GM19395 (cell line): ENCODE measurements at regions not wholly inside any gene's neighbourhood (a gene's known extent, or its start where the extent isn't known, plus 50 kb on each side); places are given as distances from the start of the nearest gene placed in this dataset.
"Not testable (repeated sequence)": the region's sequence is repeated elsewhere in the genome, so short reads cannot be mapped to it uniquely, and the experiment has no call there.

ENCODE experiments used
- ATAC-seq: cut with Tn5 transposase; IDR thresholded peaks from one replicate; pipeline ENCODE4 v1.9.1; 2021; ENCODE audit warnings: mild to moderate bottlenecking, moderate library complexity; ENCODE audit not compliant: unreplicated experiment

DNA sequence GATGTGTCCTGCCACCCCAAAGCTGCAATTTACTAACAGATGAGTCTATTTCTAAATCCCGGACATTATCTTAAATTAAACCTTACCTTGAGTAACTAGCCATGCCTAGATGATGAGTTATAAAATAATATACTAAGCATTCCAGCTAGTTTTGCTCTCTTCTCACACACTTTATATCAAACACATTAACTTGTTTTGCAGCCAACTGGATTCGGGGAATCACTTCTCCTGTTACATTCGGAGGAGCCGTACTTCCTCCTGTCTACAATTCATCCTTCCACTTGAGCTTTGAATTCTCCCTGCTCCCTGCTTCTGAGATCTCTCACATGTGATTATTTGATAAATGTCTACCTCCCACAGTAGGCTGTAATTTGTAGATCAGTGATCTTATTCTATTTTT lies 420.1 kb downstream of the GJA1 start:
- no peak for ATAC-seq

- no peak for ATAC-seq
Observed at GRCh38 chr6:121856296-121856695, 420.9 kb downstream of the GJA1 start.

DNA sequence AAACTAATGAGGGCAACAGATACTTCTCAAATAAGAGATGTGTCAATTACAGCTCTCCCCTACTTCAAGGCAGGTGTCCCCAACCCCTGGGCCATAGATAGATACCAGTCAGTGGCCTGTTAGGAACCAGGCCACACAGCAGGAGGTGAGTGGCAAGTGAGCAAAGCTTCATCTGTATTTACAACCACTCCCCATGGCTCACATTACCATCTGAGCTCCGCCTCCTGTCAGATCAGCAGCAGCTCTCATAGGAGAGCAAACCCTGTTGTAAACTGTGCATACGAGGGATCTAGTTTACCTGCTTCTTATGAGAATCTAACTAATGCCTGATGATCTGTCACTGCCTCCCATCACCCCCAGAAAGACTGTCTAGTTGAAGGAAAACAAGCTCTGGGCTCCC lies 422.1 kb downstream of the GJA1 start:
- ATAC-seq: no peak

DNA sequence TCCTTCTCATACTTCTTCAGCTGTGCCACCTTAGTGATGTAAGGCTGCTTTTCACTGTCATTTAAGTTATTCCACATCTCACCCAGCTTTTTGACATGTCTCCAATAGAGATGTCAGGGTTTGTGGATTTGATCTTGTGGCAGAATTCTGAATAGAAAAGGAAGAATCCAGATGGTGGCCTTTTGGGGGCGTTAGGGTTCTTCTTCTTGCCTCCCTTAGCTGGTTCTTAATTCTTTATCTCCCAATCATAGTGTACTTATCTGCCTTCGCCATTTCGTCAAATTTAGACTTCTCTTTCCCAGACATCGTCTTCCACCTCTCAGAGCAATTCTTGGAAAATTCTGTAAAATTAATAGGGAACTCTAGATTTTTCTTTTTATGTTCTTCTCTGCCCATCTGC lies 422.9 kb downstream of the GJA1 start:
- no peak for ATAC-seq

DNA sequence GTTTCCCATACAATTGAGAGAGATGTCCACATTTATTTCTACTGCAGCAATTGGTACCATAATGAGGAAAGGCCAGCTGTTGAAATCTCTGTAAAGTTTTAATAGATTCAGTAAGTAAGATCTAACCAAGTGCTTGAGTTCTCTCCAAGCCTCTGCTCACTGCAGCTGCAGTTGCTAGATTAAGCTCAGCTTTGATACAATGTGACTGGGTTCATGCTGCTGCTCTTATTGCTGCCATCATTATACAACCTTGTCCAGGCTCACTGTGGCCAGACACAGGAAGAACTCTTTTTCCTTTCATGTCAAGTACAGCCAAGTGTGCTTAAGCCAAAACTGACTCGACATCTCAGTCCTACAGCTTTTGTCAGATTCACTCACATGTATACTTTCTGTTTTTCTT lies 423.5 kb downstream of the GJA1 start:
- ATAC-seq: no peak

- no peak for ATAC-seq
Observed at GRCh38 chr6:121865811-121866210, 430.4 kb downstream of the GJA1 start.

DNA sequence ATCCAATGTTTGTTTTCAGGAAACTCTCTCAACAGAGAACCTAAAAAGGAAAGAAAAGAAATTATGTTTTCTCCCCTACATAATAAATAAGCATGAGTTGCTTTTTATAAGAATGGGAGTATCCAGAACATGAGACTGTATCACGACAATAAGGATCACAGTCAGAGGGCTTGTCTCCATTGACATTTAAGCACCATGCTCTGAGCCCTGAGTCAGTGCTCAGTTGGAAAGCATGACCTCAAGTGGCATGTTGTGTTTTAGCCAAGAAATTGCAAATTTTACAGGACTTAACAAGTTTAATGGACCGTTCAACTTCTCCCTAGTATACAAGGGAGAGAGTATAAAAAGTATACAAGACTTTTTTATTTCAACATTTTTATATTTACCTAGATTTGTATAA lies 431.6 kb downstream of the GJA1 start:
- no peak for ATAC-seq

- ATAC-seq: no peak
Observed at GRCh38 chr6:121868206-121868605, 432.8 kb downstream of the GJA1 start.

DNA sequence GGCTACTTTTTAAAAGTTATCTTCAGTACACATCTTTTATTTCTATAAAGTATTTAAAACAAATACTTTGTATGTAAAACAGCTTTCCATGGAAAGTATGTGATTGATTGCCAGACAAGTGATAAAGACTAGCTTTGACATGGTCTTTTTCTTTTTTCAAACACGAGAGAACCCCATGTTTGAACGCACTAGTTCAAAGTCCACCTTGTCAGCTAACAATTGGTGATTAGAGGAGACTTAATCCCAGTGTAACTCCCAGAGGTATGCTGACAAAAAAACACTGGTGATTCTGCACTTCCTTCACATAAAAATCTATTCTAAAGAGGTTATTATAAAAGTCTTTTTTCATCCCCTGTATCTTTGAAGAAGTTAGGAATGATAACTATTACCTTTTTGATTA lies 438.1 kb downstream of the GJA1 start:
- no peak for ATAC-seq

- ATAC-seq: no peak
Observed at GRCh38 chr6:121876721-121877120, 441.3 kb downstream of the GJA1 start.

- ATAC-seq: no peak
Observed at GRCh38 chr6:121879149-121879548, 443.7 kb downstream of the GJA1 start.

DNA sequence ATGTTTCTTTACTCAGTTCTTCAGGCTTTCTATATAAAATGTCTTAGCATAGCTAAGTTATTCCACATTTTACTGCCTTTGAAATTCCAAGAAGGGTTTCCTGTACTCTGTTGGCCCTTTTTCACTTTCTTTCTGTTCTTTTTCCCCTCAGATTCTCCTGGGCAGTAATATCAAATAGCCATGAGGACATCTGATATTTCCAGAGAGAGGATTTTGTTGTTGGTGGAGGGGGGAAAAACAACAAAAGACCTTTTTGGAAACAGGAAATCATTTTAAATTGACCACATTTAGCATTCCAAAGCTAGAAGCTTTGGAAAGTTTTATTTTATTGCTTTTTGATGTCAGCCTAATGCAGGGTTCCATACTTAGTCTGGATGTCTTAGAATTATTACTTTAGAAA lies 445.4 kb downstream of the GJA1 start:
- ATAC-seq: no peak

- ATAC-seq: no peak
Observed at GRCh38 chr6:121881974-121882667, 446.7 kb downstream of the GJA1 start.

DNA sequence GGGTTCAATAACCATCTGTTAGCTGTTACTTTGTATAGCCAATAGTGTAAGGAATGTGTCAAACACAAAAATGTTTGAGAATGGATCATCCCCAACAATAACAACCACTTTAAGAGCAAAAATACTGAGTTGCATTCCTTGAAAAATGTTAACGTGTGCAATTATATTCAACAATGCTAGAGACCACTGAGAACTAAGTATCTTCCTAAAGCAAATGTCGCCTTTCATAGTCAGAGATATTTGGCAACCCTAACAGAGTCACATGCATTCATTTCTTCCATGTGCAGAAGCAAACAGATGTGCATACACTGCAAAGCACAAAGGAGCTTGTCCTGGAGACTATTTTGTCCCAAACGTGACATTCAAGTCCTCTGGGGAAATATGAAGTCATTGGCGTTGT lies 448.6 kb downstream of the GJA1 start:
- ATAC-seq: no peak

DNA sequence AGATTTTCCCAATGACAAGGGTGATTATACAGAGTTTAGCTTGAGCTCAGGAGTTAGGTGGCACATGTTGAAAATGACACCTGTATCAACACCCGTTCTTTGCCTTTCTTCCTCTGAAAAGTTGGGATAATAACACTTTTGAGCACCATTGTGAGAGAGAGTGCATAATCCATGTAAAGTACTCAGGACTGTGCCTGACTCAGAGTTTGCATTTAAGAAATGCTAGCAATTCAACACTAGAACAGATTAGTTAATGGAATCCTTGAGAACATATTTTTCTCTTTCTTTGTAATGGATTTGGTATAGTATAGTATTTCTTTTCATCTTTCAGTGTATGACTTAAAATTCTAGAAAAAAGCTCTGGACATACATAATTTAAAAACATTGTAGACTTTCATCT lies 449.2 kb downstream of the GJA1 start:
- ATAC-seq: no peak

DNA sequence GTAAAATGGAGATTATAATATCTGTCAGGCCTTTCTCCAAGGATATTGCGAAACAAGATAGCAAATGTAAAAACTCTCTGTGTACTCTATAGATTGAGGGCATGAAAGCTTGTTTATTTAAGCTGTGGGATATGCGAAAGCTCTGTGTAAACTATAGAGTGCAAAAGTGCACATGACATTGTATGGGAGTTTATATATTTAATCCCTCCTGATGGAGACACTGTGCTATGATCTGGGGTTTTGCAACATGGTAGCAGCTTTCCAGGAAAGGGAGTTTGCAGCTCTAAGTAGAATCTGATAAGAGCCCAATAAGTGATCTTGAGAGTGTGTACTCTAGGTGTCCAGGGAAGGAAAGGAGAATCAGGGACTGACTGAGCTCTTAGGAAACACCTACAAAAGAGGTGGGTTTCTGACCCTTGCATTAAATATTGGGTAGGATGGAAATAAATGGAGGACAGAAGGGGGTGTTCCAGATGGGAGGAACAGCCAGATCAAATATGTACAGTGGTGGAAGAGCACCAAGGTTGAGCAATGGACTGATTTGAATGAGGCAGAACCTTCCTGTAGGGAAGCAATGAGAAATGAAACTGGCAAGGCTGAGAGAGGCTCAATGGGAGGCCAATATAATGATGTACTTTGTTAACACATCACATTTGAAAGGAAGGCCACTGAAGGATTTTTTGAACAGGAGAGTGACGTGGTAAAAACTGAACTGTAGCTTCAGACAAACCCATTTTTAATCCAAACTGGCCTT lies 450.1 kb downstream of the GJA1 start:
- no peak for ATAC-seq

DNA sequence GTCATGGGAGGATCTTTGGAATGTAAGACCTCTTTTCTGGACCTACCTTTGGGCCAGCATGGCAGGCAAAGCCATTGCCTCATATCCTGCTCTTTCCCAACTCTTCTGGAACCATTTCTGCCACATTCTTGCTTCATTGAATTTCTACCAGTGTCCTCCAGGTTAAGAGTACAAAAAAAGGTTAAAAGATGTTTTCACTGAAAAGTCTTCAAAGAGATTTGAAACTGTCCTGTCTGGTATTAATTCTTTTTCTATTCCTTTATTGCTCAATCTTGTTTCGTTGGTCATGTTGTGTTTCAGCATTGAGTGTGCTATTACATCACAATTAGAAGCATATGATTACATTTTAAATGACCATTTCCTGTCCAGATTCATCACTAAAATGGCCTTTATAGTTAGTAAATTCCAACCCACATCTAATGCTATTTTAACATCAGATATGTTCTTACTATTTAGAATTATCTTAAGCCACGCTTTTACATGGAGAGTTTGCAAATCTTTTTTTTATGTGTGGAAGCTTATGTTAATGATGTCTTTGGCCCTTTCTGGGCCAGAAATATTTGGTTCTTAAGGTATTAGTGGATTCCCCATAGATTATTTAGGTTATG lies 450.9 kb downstream of the GJA1 start:
- no peak for ATAC-seq

DNA sequence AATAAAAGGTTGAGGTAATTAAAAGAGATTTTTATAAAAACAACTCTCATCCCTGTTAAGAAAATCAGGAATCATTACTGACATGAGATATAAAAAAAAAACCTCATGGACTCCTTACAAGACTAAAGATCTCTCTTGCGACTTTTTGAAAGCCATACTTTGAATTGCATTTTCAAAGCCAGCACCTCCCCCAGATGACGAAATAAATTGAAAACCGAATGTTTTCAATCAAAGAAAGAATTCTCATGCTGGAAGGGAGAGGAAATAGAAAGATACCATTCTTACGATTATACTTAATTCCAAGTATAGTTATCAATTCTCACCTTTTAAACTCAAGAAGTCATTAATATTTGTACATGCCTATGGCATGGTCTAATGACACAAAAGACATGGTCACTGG lies 452.3 kb downstream of the GJA1 start:
- ATAC-seq: no peak

DNA sequence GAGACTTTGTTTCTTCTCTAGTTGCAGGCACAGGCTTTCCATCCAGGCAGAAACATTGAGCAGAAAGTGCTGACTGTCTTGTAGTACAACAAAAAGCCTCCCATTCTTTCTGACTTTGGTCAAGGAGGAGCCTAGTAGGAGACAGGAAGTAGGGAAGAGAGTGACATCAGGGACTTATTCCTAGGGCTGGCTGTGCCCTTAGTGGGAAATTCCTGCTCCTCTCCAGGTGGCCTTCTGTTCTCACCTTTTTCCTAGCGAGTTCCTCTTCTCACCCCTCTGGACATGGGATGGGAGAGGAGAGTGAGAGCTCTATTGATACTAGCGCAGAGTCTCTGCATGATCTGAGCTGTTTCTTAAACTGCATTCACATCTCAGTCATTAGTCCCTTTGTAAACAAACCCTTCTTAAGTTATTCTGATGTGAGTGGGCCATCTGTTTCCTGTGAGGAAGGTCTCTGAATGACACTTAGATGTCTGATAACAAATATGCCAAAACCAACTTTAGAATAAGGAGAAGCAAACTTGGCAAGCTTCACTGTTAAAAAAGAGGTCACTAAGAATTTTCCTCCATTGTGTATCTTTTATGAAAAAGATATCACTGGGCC lies 455.0 kb downstream of the GJA1 start:
- ATAC-seq: no peak

DNA sequence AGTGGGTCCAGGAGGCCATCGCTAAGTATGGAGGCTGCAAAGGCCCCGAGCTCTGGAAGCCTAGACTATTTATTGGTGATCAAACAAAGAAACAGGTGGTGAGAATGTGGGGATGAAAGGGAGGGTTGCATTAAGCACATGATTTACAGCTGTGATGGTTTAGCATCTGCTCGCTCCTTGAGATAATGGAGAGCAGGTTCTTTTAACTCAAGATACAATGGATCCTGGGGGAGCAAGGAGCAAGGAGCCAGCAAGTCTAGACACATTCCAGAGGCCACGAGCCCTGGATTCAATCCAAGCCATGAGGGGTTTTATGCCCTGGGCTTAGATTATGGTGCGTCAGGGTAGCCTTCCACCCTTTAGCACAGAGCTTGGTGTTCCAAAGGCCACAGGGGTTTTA lies 460.3 kb downstream of the GJA1 start:
- not testable (repeated sequence) for ATAC-seq

DNA sequence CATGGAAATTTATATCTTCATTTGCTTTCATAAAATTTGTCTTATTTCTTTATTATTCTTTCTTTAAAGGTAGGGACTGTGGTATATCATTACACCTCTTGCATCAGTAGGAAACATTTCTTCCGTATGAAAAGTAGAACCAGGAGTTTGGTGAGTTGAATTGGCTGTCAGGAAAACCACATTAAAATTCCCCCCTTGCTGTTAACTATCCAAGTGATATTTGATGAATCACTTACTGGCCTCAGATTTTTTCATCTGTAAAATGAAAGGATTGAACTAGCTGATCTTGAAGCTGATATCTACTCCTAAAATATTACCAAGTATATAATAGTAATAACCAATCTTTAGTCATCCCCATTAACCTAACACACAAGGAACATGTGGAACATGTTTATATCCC lies 460.9 kb downstream of the GJA1 start:
- no peak for ATAC-seq

DNA sequence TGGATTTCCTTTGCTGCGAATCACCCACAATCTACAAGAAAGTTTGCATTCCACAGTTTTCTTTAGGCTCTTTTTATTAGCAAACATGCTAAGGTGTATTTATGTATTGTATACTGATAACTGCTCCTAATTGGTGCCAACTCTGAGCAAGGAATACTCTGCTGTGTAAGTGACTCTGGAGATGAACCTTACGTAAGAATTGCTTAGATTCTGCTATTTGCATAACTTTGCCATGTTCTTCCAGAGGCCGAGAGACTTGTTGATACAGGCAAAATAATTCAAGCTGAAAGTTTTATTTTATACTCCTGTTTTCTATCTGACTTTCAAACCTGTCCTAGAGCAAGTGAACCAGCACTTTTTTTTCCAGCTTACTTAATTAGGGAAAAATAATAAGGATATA lies 461.3 kb downstream of the GJA1 start:
- ATAC-seq: no peak
